HepG2 (cell line): ENCODE measurements at regions not wholly inside any gene's neighbourhood (a gene's known extent, or its start where the extent isn't known, plus 50 kb on each side); places are given as distances from the start of the nearest gene placed in this dataset.
A peak's percentile ranks its signal among the peaks of the same experiment; 100 is the strongest.

Source experiments
- ARID3A ChIP-seq: IDR thresholded peaks from 2 replicates; pipeline ENCODE4 v1.6.1; 2012; ENCODE audit warnings: low read depth, low read length, improper control_type of control experiment
- CHD2 ChIP-seq: IDR thresholded peaks from 2 replicates; pipeline ENCODE4 v1.6.1; 2011; ENCODE audit warnings: low read depth, low read length, improper control_type of control experiment
- CTCF ChIP-seq: sonication (generic); formaldehyde crosslinking; IDR thresholded peaks from 2 replicates; pipeline ENCODE4 v1.5.0; 2020; ENCODE audit warnings: mild to moderate bottlenecking, missing genetic modification reagents, moderate library complexity
- GABPB1 ChIP-seq: IDR thresholded peaks from 2 replicates; pipeline ENCODE4 v1.6.1; 2016; ENCODE audit warnings: mild to moderate bottlenecking, missing genetic modification reagents, moderate library complexity, missing compliant biosample characterization
- HMG20A ChIP-seq: IDR thresholded peaks from 2 replicates; pipeline ENCODE4 v1.6.1; 2016; ENCODE audit warnings: borderline replicate concordance
- KLF12 ChIP-seq: sonication (generic); formaldehyde crosslinking; IDR thresholded peaks from 2 replicates; pipeline ENCODE4 v1.4.0; 2020; ENCODE audit warnings: missing genetic modification reagents, borderline replicate concordance
- SMARCE1 ChIP-seq: fragments of 450-650 bp; IDR thresholded peaks from 2 replicates; pipeline ENCODE4 v1.6.1; 2017; ENCODE audit warnings: borderline replicate concordance
- TFAP4 ChIP-seq: sonication (generic); IDR thresholded peaks from 2 replicates; pipeline ENCODE4 v1.6.1; 2016; ENCODE audit warnings: low read depth, borderline replicate concordance
- ZBTB7A ChIP-seq: sonication (generic); formaldehyde crosslinking; IDR thresholded peaks from 2 replicates; pipeline ENCODE4 v1.8.0; 2022; ENCODE audit warnings: mild to moderate bottlenecking, missing genetic modification reagents
- ZMYM3 ChIP-seq: sonication (generic); formaldehyde crosslinking; IDR thresholded peaks from 2 replicates; pipeline ENCODE4 v1.5.1; 2020; ENCODE audit warnings: mild to moderate bottlenecking, missing genetic modification reagents
- ZNF142 ChIP-seq: sonication (generic); formaldehyde crosslinking; IDR thresholded peaks from 2 replicates; pipeline ENCODE4 v1.4.0; 2020; ENCODE audit warnings: missing genetic modification reagents
- ZNF230 ChIP-seq: sonication (generic); formaldehyde crosslinking; IDR thresholded peaks from 2 replicates; pipeline ENCODE4 v1.4.0; 2020; ENCODE audit warnings: mild to moderate bottlenecking, missing genetic modification reagents
- ZNF281 ChIP-seq: sonication (generic); formaldehyde crosslinking; IDR thresholded peaks from 2 replicates; pipeline ENCODE4 v1.4.0; 2020; ENCODE audit warnings: missing genetic modification reagents, borderline replicate concordance
- ZNF597 ChIP-seq: sonication (generic); formaldehyde crosslinking; IDR thresholded peaks from 2 replicates; pipeline ENCODE4 v1.5.0; 2020; ENCODE audit warnings: missing genetic modification reagents

- TF ChIP-seq GABPB1 (CRISPR knock-in tag) = no peak
- TF ChIP-seq TFAP4 = no peak
- TF ChIP-seq ZNF281 (CRISPR knock-in tag) = no peak
- TF ChIP-seq SMARCE1 = no peak
- no peak for TF ChIP-seq CHD2
- TF ChIP-seq ARID3A = peak; percentile 31; the same call in 1 of the 2 replicates
- TF ChIP-seq ZMYM3 (CRISPR knock-in tag) = no peak
- no peak for TF ChIP-seq ZBTB7A (CRISPR knock-in tag)
- no peak for TF ChIP-seq CTCF (CRISPR knock-in tag)
- TF ChIP-seq KLF12 (CRISPR knock-in tag) = no peak
- TF ChIP-seq ZNF597 (CRISPR knock-in tag) = no peak
- TF ChIP-seq HMG20A (CRISPR knock-in tag) = 0 out of 2 replicates have a peak, but pooled peaks have one; percentile 42
- no peak for TF ChIP-seq ZNF142
- TF ChIP-seq ZNF230 (CRISPR knock-in tag) = no peak
Measured at GRCh38 chr5:147168578-147169327, 66.1 kb upstream of the STK32A start (continued).
